ENCODE measurements at regions not wholly inside any gene's neighbourhood (a gene's known extent, or its start where the extent isn't known, plus 50 kb on each side); places are given as distances from the start of the nearest gene placed in this dataset.

GRCh38 chr6:120496661-120497060 lies 837.6 kb downstream of the TBC1D32 start:
- no peaks in the 10 kb centered on the region for H4K20me1 ChIP-seq (ENCODE audit: insufficient read depth, low read length)
- TF ChIP-seq CTCF (IDR thresholded peaks at IDR 0.05; ENCODE audit: low read depth, low read length) (no peak), EZH2phosphoT487 (IDR thresholded peaks at IDR 0.05; ENCODE audit: low read depth) (no peak)
- no peak overlapping the region for H3K9ac ChIP-seq (ENCODE audit: low read length)
- no peaks in the 10 kb centered on the region for H3K4me1 ChIP-seq (ENCODE audit: low read length)
- H3K27me3 ChIP-seq (ENCODE audit: low read depth, low read length) = no peaks in the 10 kb centered on the region
- H3K9me3 ChIP-seq (ENCODE audit: insufficient read depth, low read length) = no peaks in the 10 kb centered on the region
- H3K36me3 ChIP-seq (replicated peaks; ENCODE audit: low read depth, low read length) = no peaks in the 10 kb centered on the region
- H2AFZ ChIP-seq (ENCODE audit: low read depth, low read length) = no peak overlapping the region
- H3K4me3 ChIP-seq (ENCODE audit: low read length) = no peak overlapping the region
- H3K4me2 ChIP-seq (ENCODE audit: low read length) = no peak overlapping the region
- H3K27ac ChIP-seq (ENCODE audit: low read length) = no peak overlapping the region
- H3K79me2 ChIP-seq (ENCODE audit: low read length) = no peaks in the 10 kb centered on the region

GRCh38 chr6:120493505-120493904 lies 840.8 kb downstream of the TBC1D32 start:
- H3K27ac ChIP-seq (ENCODE audit: low read length) = no peak overlapping the region
- H3K9ac ChIP-seq (ENCODE audit: low read length) = no peak overlapping the region
- no peaks in the 10 kb centered on the region for H3K36me3 ChIP-seq (replicated peaks; ENCODE audit: low read depth, low read length)
- H3K9me3 ChIP-seq (ENCODE audit: insufficient read depth, low read length) = no peaks in the 10 kb centered on the region
- no peaks in the 10 kb centered on the region for H4K20me1 ChIP-seq (ENCODE audit: insufficient read depth, low read length)
- H3K4me2 ChIP-seq (ENCODE audit: low read length) = no peak overlapping the region
- TF ChIP-seq EZH2phosphoT487 (IDR thresholded peaks at IDR 0.05; ENCODE audit: low read depth) (no peak), CTCF (IDR thresholded peaks at IDR 0.05; ENCODE audit: low read depth, low read length) (no peak)
- H3K4me1 ChIP-seq (ENCODE audit: low read length) = no peaks in the 10 kb centered on the region
- H3K27me3 ChIP-seq (ENCODE audit: low read depth, low read length) = no peaks in the 10 kb centered on the region
- no peak overlapping the region for H2AFZ ChIP-seq (ENCODE audit: low read depth, low read length)
- no peak overlapping the region for H3K4me3 ChIP-seq (ENCODE audit: low read length)
- no peaks in the 10 kb centered on the region for H3K79me2 ChIP-seq (ENCODE audit: low read length)

- no peak for TF ChIP-seq EZH2phosphoT487 (IDR thresholded peaks at IDR 0.05; ENCODE audit: low read depth)
- TF ChIP-seq CTCF (IDR thresholded peaks at IDR 0.05; ENCODE audit: low read depth, low read length) = no peak
- H3K27ac ChIP-seq (ENCODE audit: low read length) = no peak overlapping the region
Measured at GRCh38 chr6:120489941-120490340, 844.3 kb downstream of the TBC1D32 start.

GRCh38 chr6:120484146-120484545 lies 850.1 kb downstream of the TBC1D32 start:
- Histone ChIP-seq H3K4me2 (ENCODE audit: low read length) (no peak overlapping the region), H3K4me1 (ENCODE audit: low read length) (no peaks in the 10 kb centered on the region), H3K27me3 (ENCODE audit: low read depth, low read length) (no peaks in the 10 kb centered on the region), H3K36me3 (replicated peaks; ENCODE audit: low read depth, low read length) (no peaks in the 10 kb centered on the region), H3K9me3 (ENCODE audit: insufficient read depth, low read length) (no peaks in the 10 kb centered on the region), H3K27ac (ENCODE audit: low read length) (no peak overlapping the region), H3K79me2 (ENCODE audit: low read length) (no peaks in the 10 kb centered on the region), H3K9ac (ENCODE audit: low read length) (no peak overlapping the region), H4K20me1 (ENCODE audit: insufficient read depth, low read length) (no peaks in the 10 kb centered on the region), H2AFZ (ENCODE audit: low read depth, low read length) (no peak overlapping the region), H3K4me3 (ENCODE audit: low read length) (no peak overlapping the region)
- no peak for TF ChIP-seq EZH2phosphoT487 (IDR thresholded peaks at IDR 0.05; ENCODE audit: low read depth)
- TF ChIP-seq CTCF (IDR thresholded peaks at IDR 0.05; ENCODE audit: low read depth, low read length) = no peak

More at GRCh38 chr6:120489941-120490340, 844.3 kb downstream of the TBC1D32 start:
- H3K27me3 ChIP-seq (ENCODE audit: low read depth, low read length) = no peaks in the 10 kb centered on the region
- H3K9ac ChIP-seq (ENCODE audit: low read length) = no peak overlapping the region
- H3K36me3 ChIP-seq (replicated peaks; ENCODE audit: low read depth, low read length) = no peaks in the 10 kb centered on the region
- no peak overlapping the region for H2AFZ ChIP-seq (ENCODE audit: low read depth, low read length)
- H3K79me2 ChIP-seq (ENCODE audit: low read length) = no peaks in the 10 kb centered on the region
- H3K9me3 ChIP-seq (ENCODE audit: insufficient read depth, low read length) = no peaks in the 10 kb centered on the region
- H3K4me1 ChIP-seq (ENCODE audit: low read length) = no peaks in the 10 kb centered on the region
- H3K4me2 ChIP-seq (ENCODE audit: low read length) = no peak overlapping the region
- H3K4me3 ChIP-seq (ENCODE audit: low read length) = no peak overlapping the region
- no peaks in the 10 kb centered on the region for H4K20me1 ChIP-seq (ENCODE audit: insufficient read depth, low read length)
